ENCODE measurements at regions not wholly inside any gene's neighbourhood (a gene's known extent, or its start where the extent isn't known, plus 50 kb on each side); places are given as distances from the start of the nearest gene placed in this dataset.

- TF ChIP-seq FOXP2 (optimal IDR thresholded peaks at IDR 0.05; ENCODE audit: borderline replicate concordance, extremely low read depth, extremely low read length, insufficient read depth) = no peak
- no peak for TF ChIP-seq REST (IDR thresholded peaks at IDR 0.05; ENCODE audit: insufficient read depth in 1 of 2, low read depth in 2 of 2, low read length in 2 of 2)
- TF ChIP-seq SIN3A (IDR thresholded peaks at IDR 0.05; ENCODE audit: borderline replicate concordance, insufficient read depth, low read length) = no peak
- TF ChIP-seq TAF1 (IDR thresholded peaks at IDR 0.05; ENCODE audit: borderline replicate concordance, insufficient read depth, low read length) = no peak
- TF ChIP-seq POLR2AphosphoS5 (IDR thresholded peaks at IDR 0.05; ENCODE audit: low read depth, low read length) = no peak
Measured at GRCh38 chr6:80550281-80550680, 443.8 kb downstream of the BCKDHB start.

- TF ChIP-seq SIN3A (IDR thresholded peaks at IDR 0.05; ENCODE audit: borderline replicate concordance, insufficient read depth, low read length) = no peak
Measured at GRCh38 chr6:80548532-80548931, 442.1 kb downstream of the BCKDHB start.

- TF ChIP-seq FOXP2 (optimal IDR thresholded peaks at IDR 0.05; ENCODE audit: borderline replicate concordance, extremely low read depth, extremely low read length, insufficient read depth) = no peak
- no peak for TF ChIP-seq POLR2AphosphoS5 (IDR thresholded peaks at IDR 0.05; ENCODE audit: low read depth, low read length)
- no peak for TF ChIP-seq SIN3A (IDR thresholded peaks at IDR 0.05; ENCODE audit: borderline replicate concordance, insufficient read depth, low read length)
- TF ChIP-seq TAF1 (IDR thresholded peaks at IDR 0.05; ENCODE audit: borderline replicate concordance, insufficient read depth, low read length) = no peak
- no peak for TF ChIP-seq REST (IDR thresholded peaks at IDR 0.05; ENCODE audit: insufficient read depth in 1 of 2, low read depth in 2 of 2, low read length in 2 of 2)
Measured at GRCh38 chr6:80547827-80548226, 441.4 kb downstream of the BCKDHB start.

GRCh38 chr6:80544976-80545722 is 438.7 kb downstream of the BCKDHB start:
- no peak for TF ChIP-seq TAF1 (IDR thresholded peaks at IDR 0.05; ENCODE audit: borderline replicate concordance, insufficient read depth, low read length)
- no peak for TF ChIP-seq FOXP2 (optimal IDR thresholded peaks at IDR 0.05; ENCODE audit: borderline replicate concordance, extremely low read depth, extremely low read length, insufficient read depth)
- TF ChIP-seq POLR2AphosphoS5 (IDR thresholded peaks at IDR 0.05; ENCODE audit: low read depth, low read length) = no peak
- no peak for TF ChIP-seq SIN3A (IDR thresholded peaks at IDR 0.05; ENCODE audit: borderline replicate concordance, insufficient read depth, low read length)
- TF ChIP-seq REST (IDR thresholded peaks at IDR 0.05; ENCODE audit: insufficient read depth in 1 of 2, low read depth in 2 of 2, low read length in 2 of 2) = no peak

- TF ChIP-seq FOXP2 (optimal IDR thresholded peaks at IDR 0.05; ENCODE audit: borderline replicate concordance, extremely low read depth, extremely low read length, insufficient read depth) (no peak), TAF1 (IDR thresholded peaks at IDR 0.05; ENCODE audit: borderline replicate concordance, insufficient read depth, low read length) (no peak), POLR2AphosphoS5 (IDR thresholded peaks at IDR 0.05; ENCODE audit: low read depth, low read length) (no peak), SIN3A (IDR thresholded peaks at IDR 0.05; ENCODE audit: borderline replicate concordance, insufficient read depth, low read length) (no peak), REST (IDR thresholded peaks at IDR 0.05; ENCODE audit: insufficient read depth in 1 of 2, low read depth in 2 of 2, low read length in 2 of 2) (no peak)
Measured at GRCh38 chr6:80544555-80544954, 438.1 kb downstream of the BCKDHB start.

All from PFSK-1 (cell line).